GM11168 (cell line): ENCODE measurements at regions not wholly inside any gene's neighbourhood (a gene's known extent, or its start where the extent isn't known, plus 50 kb on each side); places are given as distances from the start of the nearest gene placed in this dataset.
"Not testable (repeated sequence)": the region's sequence is repeated elsewhere in the genome, so short reads cannot be mapped to it uniquely, and the experiment has no call there.

ENCODE experiments used
- in situ Hi-C: fragments of 300-500 bp; cut with MboI; formaldehyde crosslinking; loops from one replicate; pipeline ENCODE4 v1.12.0; 2022; ENCODE audit warnings: low sequenced_read_pairs; ENCODE audit not compliant: unreplicated experiment

DNA sequence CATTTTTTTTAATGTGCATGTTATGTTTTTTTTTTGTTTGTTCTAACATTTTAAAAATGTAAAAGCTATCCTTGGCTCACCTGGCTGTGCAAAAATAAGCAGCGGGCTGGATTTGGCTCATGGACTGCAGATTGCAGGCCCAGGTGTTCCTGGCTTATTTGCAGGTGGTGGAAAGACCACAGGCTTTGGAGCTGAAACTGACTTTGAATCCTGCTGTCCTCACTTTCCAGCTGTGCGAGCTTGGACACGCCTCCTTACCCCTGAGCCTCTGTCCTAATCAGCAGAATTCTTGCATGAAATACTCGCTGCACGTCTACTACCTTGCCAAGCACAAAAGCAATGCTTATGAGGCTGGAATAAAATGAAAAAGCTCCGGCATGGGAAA lies 188.7 kb upstream of the TPM1 start:
- in situ Hi-C loops, result no loop called here

DNA sequence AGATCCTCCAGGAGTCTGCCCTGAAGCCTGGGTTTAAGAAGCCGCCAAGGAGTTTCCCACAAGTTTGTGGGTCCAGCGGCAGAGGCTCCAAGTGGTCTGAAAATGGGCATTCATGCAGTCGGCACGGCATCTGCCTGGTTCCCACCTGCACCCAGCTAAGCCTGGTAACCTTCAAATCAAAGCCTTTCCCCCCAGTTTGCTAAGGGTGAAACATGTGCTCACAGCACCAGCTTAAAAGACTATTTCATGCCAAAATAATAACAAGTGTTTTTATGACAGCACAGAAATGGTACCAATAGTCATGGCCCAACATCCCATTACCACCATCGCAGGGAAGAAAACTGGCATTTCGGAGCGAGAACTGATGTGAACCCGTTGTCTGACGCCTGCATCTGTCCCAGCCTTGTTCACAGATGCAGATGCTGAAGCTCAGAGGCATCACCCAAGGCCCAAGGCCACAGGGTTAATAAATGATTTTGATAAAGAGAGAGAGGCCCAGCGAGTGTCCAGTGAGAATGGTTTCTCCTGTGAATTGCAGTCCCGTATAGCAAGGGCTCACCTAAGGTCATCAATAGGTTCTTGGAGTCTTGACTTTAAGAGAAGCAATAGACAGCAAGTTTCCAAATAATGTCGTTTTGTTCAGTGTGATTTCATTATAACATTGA lies 188.0 kb upstream of the TPM1 start:
- in situ Hi-C loops, result no loop called here

DNA sequence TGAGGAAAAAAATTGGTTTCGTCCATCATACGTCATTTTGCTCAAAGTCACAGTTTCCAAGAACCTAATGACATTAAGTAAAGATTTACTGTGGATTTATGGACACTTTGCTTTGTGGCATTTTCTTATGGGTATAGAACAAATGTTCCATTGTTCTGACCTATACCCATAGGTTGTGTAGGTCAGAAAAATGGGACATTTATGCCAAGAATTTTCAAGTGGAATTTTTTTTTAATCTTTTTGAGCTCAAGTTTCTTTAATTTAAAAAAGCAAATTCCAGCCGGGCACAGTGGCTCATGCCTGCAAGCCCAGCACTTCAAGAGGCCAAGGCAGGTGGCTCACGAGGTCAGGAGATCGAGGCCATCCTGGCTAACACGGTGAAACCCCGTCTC lies 187.5 kb upstream of the TPM1 start:
- in situ Hi-C loops, result no loop called here

GRCh38 chr15:62856466-62857246 lies 185.9 kb upstream of the TPM1 start:
- in situ Hi-C loops, result no loop called here

- in situ Hi-C loops, result no loop called here
Observed at GRCh38 chr15:62857411-62857853, 185.1 kb upstream of the TPM1 start.

DNA sequence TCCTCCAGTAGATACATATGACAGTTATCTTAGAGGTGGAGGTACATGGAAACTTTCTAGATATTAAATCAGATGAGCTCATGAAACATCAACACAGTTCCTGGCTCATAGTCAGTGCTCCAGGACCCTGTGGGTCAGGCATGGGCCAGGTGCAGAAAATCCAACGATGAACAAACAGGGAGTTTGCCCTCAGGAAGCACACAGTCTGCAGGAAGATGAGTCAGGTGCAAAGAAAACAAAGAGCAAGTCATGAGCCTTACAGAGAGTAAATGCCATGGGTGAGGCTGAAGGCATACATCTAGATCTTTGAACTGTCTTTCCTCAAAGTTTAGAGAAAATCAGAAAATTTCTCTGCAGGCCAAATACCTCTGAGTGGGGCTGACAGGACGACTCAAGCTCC lies 184.2 kb upstream of the TPM1 start:
- in situ Hi-C loops, result no loop called here

- in situ Hi-C loops, result no loop called here
Observed at GRCh38 chr15:62862717-62863116, 179.8 kb upstream of the TPM1 start.

DNA sequence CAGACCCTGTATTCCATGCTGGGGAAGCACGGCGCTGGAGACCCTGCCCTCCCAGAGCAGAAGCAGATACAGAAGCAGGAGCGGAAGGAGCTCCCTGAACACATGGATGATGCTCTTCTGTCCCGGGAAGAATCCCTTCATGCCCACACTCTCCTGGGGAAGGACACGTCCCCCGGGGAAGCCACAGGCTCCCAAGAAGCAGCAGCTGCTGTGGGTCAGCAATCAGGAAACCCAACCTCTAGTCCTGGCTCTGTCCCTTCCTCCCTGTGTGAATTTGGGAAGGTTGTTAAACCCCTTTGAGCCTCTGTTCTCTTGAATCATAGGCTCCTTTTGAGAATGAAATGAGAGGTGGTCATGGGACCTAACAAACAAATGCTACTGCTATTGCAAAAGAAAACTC lies 176.2 kb upstream of the TPM1 start:
- in situ Hi-C loops, result no loop called here

DNA sequence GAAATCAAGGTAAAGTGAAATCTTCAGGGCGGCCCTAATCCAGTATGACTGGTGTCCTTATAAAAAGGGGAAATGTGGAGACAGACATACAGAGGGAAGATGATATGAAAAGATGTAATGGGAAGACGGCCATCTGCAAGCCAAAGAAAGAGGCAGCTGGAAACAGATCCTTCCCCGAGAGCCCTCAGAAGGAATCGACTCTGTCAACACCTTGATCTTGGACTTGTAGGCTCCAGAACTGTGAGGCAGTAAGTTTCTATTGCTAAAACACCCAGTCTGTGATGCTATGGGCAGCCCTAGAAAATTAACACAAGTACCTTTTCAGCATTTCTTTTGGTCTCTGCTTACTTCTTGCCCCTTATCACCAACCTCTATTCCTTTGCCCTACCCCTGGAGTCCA lies 174.7 kb upstream of the TPM1 start:
- in situ Hi-C loops, result no loop called here

GRCh38 chr15:62868507-62868906 lies 174.0 kb upstream of the TPM1 start:
- in situ Hi-C loops, result no loop called here

DNA sequence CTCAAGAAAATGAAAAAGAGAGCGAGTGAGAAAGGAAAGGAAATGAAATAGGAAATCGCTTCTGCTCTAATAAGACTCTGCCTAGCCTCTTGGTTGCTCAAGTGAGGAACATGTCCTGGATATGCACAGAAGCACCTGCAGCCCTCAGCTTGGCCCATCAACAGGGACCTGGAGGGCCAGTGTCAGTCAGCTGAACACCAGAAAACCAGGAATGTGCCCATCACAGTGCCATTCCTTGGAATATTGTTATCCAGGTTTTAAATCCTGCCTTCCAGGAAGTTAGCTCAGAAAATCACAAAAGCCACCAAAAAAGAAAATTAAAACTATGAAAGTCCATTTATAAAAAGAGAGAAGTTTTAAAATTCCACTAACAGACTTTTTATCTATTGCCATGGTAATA lies 173.4 kb upstream of the TPM1 start:
- in situ Hi-C loops, result no loop called here

- in situ Hi-C loops, result no loop called here
Observed at GRCh38 chr15:62870216-62870615, 172.3 kb upstream of the TPM1 start.

DNA sequence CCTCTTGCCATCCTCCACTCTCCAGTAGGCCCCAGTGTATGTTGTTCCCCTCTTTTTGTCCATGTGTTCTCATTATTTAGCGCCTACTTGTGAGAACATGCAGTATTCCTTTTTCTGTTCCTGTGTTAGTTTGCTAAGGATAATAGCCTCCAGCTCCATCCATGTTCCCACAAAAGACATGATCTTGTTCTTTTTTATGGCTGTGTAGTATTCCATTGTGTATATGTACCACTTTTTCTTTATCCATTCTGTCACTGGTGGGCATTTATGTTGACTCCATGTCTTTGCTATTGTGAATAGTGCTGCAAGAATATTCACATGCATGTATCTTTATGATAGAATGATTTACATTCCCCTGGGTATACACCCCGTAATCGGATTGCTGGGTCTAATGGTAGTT lies 171.8 kb upstream of the TPM1 start:
- in situ Hi-C loops, result not testable (repeated sequence)

DNA sequence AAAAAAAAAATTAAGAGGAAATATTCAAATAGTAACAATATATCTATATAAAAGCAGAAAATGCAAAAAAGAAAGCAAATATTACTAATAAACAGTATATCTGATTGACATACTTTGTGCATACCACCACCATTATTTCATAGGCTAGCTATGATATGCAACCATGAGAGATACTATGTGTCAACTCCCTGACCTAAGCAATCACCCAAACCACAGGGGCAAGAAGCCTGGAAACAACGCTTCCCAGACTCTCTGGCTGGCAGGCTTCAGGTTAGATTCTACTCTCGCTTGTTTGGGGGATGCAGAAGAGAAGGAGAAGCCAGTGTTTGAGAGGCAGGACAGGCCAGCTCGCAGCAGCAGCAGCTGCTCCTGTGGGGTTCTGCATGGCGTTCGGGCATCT lies 169.3 kb upstream of the TPM1 start:
- in situ Hi-C loops, result no loop called here

- in situ Hi-C loops, result no loop called here
Observed at GRCh38 chr15:62874064-62874463, 168.5 kb upstream of the TPM1 start.

GRCh38 chr15:62874959-62875625 lies 167.5 kb upstream of the TPM1 start:
- in situ Hi-C loops, result no loop called here

GRCh38 chr15:62875626-62876021 lies 166.9 kb upstream of the TPM1 start:
- in situ Hi-C loops, result no loop called here

DNA sequence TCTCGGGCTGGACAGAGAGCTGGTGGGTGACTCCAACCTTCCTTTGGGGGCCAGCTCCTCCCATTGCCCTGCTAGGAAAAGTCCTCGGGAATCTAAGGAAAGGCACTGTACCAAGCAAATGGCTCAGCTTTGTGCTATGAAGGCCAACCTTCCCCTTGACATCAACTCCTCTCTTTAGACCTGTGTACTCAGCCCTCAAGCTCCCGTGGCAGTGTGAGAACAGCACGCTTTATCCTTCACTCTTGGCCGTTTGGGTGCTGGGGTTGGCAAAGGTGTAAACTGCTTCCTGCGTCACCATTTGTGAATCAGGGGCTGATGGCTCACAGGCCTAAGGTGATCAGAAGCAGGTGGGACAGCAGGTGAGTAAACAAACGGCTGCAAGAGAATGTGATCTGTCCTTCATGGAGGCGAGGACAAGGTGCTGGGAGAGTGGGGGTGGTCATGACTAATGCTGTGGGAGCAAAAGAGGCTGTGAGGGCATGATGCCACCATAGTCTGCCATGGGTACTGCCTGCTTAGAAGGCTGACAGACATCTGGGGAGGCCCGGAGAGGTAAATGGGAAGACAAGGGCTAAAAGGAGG lies 165.2 kb upstream of the TPM1 start:
- in situ Hi-C loops, result no loop called here

GRCh38 chr15:62878070-62878469 lies 164.5 kb upstream of the TPM1 start:
- in situ Hi-C loops, result no loop called here

DNA sequence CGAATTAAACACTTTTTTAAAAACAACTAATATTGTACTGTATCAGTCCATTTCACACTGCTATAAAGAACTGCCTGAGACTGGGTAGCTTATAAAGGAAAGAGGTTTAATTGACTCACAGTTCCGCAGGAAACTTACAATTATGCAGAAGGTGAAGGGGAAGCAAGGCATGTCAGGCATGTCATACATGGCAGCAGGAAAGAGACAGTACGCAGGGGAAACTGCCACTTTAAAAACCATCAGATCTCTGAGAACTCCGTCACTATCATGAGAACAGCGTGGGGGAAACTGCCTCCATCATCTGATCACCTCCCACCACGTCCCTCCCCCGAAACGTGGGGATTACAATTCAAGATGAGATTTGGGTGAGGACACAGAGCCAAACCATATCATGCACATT lies 162.8 kb upstream of the TPM1 start:
- in situ Hi-C loops, result no loop called here

DNA sequence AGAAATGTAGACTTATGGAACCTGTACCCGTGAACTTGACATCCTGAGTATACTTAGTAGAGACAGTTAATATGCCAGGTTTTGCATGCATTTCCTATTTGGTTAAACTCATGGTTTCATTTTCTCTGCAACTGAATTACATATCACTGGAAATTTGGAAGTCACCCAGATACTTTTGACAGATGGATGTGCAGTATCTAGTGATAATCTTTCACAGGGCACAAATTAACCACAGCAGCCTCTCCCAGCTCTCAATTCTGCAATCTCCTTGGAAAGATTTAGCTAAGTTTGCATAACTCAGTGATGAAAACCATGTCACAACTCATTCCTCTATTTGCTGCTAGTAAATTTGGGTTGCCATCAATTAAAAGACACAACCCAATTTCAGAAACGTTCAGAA lies 162.3 kb upstream of the TPM1 start:
- in situ Hi-C loops, result no loop called here
